Keratinocyte (primary cell): ENCODE measurements at regions not wholly inside any gene's neighbourhood (a gene's known extent, or its start where the extent isn't known, plus 50 kb on each side); places are given as distances from the start of the nearest gene placed in this dataset.
"Not testable (repeated sequence)": the region's sequence is repeated elsewhere in the genome, so short reads cannot be mapped to it uniquely, and the experiment has no call there.

Experiments
- DNase-seq: peaks from one replicate; pipeline ENCODE4 v3.0.0-alpha.2; 2011; ENCODE audit warnings: low read depth, missing footprints, low spot score
- FAIRE-seq: peaks from 2 replicates; lab custom pipeline; 2011; peaks lifted over from hg19 to GRCh38; lab: Jason Lieb, UNC
- H2AFZ ChIP-seq: 2 replicates; pipeline ENCODE4 v1.6.0; 2012; ENCODE audit warnings: low read length, control low read depth, inconsistent platforms; ENCODE audit not compliant: control insufficient read depth
- H3K27ac ChIP-seq: 2 replicates; pipeline ENCODE4 v1.5.1; 2011; ENCODE audit warnings: low read length; ENCODE audit not compliant: control insufficient read depth, insufficient read depth
- H3K27me3 ChIP-seq: 3 replicates; pipeline ENCODE4 v1.6.0; 2011; ENCODE audit warnings: low read length; ENCODE audit not compliant: control insufficient read depth, insufficient read depth; ENCODE audit errors: extremely low read depth
- H3K36me3 ChIP-seq, 2 experiments: 2 replicates in 1 of 2; 3 replicates in 1 of 2; pipeline ENCODE4 v1.5.1; 2011; ENCODE audit warnings: low read length in 2 of 2, mild to moderate bottlenecking in 1 of 2; ENCODE audit not compliant: control insufficient read depth in 2 of 2, insufficient read depth in 2 of 2; ENCODE audit errors: extremely low read depth in 1 of 2
- H3K4me1 ChIP-seq: 3 replicates; pipeline ENCODE4 v1.5.1; 2011; ENCODE audit warnings: low read length; ENCODE audit not compliant: control insufficient read depth, insufficient read depth; ENCODE audit errors: extremely low read depth
- H3K4me2 ChIP-seq: 3 replicates; pipeline ENCODE4 v1.6.0; 2011; ENCODE audit warnings: low read depth, low read length; ENCODE audit not compliant: control insufficient read depth, insufficient read depth; ENCODE audit errors: extremely low read depth
- H3K4me3 ChIP-seq, 3 experiments: fragments of 200-600 bp in 1 of 3; sonication (generic) in 1 of 3; 2 replicates in 2 of 3; 3 replicates in 1 of 3; pipeline ENCODE4 v1.5.1; 2011 to 2016; ENCODE audit warnings: low read length in 3 of 3, mild to moderate bottlenecking in 3 of 3, control low read depth in 2 of 3, inconsistent platforms in 1 of 3, low read depth in 1 of 3, mixed read lengths in 1 of 3, mixed run types in 1 of 3, moderate library complexity in 1 of 3; ENCODE audit not compliant: control insufficient read depth in 2 of 3, insufficient read depth in 2 of 3; ENCODE audit errors: extremely low read depth in 1 of 3
- H3K79me2 ChIP-seq: 2 replicates; pipeline ENCODE4 v1.6.0; 2012; ENCODE audit warnings: low read length; ENCODE audit not compliant: control insufficient read depth, insufficient read depth
- H3K9ac ChIP-seq: 3 replicates; pipeline ENCODE4 v1.6.0; 2011; ENCODE audit warnings: low read length; ENCODE audit not compliant: control insufficient read depth, insufficient read depth; ENCODE audit errors: extremely low read depth
- H3K9me1 ChIP-seq: 3 replicates; pipeline ENCODE4 v1.6.0; 2011; ENCODE audit warnings: low read length; ENCODE audit not compliant: control insufficient read depth, insufficient read depth; ENCODE audit errors: extremely low read depth
- H3K9me3 ChIP-seq: 2 replicates; pipeline ENCODE4 v1.5.1; 2012; ENCODE audit warnings: low read depth, low read length; ENCODE audit not compliant: control insufficient read depth
- H4K20me1 ChIP-seq: 3 replicates; pipeline ENCODE4 v1.6.0; 2011; ENCODE audit warnings: low read length; ENCODE audit not compliant: control insufficient read depth, insufficient read depth; ENCODE audit errors: extremely low read depth
- CTCF ChIP-seq, 3 experiments: IDR thresholded peaks in 1 of 3; conservative IDR thresholded peaks in 1 of 3; optimal IDR thresholded peaks in 1 of 3; 2 replicates in 2 of 3; 3 replicates in 1 of 3; pipeline versions ENCODE3 to v1.5.1; 2011; ENCODE audit warnings: low read length in 3 of 3, mild to moderate bottlenecking in 3 of 3, moderate library complexity in 2 of 3, control low read depth in 1 of 3, inconsistent platforms in 1 of 3; ENCODE audit not compliant: insufficient read depth in 2 of 3; ENCODE audit errors: extremely low read depth in 1 of 3
- EZH2 ChIP-seq: IDR thresholded peaks from one replicate; pipeline ENCODE4 v1.6.1; 2012; ENCODE audit warnings: inconsistent platforms, mild to moderate bottlenecking, low read length, moderate library complexity
- dilution Hi-C: fragments of 300-500 bp; cut with MboI; formaldehyde crosslinking; loops from one replicate; pipeline ENCODE4 v1.7.0; 2020; ENCODE audit warnings: low sequenced_read_pairs; ENCODE audit not compliant: extremely low pct_ligation_motif_present

DNA sequence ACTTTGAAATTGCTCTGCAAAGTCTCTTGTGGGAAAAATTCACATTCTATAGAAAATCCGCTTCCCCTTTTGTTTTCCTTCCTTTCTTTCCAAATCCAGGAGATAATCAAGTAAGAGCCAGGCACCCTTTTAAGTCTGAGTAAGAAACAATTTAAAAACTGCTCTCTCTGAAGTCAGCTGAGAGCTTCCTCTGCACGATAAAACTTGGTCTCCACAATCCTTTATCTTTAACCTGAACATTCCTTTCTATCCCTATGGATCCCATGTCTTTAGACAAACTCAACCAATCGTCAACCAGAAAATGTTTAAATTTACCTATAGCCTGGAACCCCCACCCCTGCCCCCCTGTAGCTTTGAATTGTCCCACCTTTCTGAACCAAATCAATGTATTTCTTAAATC is 1723.6 kb upstream of the AGA start:
- Histone ChIP-seq H3K9ac (no peak overlapping the region), H3K9me1 (no peaks in the 10 kb centered on the region), H3K4me3 (no peak overlapping the region), H4K20me1 (no peaks in the 10 kb centered on the region), H3K79me2 (no peaks in the 10 kb centered on the region), H3K4me1 (no peaks in the 10 kb centered on the region), H3K4me2 (no peak overlapping the region), H3K9me3 (no peaks in the 10 kb centered on the region), H2AFZ (no peak overlapping the region), H3K27me3 (no peaks in the 10 kb centered on the region), H3K27ac (no peak overlapping the region), H3K36me3 (no peaks in the 10 kb centered on the region)
- dilution Hi-C loops, result no loop called here
- DNase-seq (no peak), FAIRE-seq (no peak)
- no peak for TF ChIP-seq CTCF (optimal IDR thresholded peaks at IDR 0.05 in 1 of 3, IDR thresholded peaks at IDR 0.05 in 1 of 3, conservative IDR thresholded peaks at IDR 0.05 in 1 of 3; ENCODE audit: extremely low read depth in 1 of 3, insufficient read depth in 2 of 3, low read length in 3 of 3)
- TF ChIP-seq EZH2, result no peak

DNA sequence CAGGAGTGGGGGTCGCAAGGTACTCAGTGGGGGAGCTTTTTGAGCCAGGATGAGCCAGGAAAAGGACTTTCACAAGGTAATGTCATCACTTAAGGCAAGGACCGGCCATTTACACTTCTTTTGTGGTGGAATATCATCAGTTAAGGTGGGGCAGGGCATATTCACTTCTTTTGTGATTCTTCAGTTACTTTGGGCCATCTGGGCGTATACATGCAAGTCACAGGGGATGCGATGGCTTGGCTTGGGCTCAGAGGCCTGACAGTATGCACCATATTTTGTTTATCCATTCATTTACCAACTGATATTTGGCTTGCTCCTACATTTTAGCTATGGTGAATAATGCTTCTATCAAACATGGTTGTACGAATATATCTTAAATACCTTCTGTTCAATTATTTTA is 1728.1 kb upstream of the AGA start:
- H3K36me3 ChIP-seq, dilution Hi-C loops, H3K9me3 ChIP-seq, H3K9me1 ChIP-seq, H3K4me1 ChIP-seq, H2AFZ ChIP-seq, H4K20me1 ChIP-seq, H3K27me3 ChIP-seq, H3K4me2 ChIP-seq, H3K9ac ChIP-seq, H3K27ac ChIP-seq, H3K79me2 ChIP-seq, DNase-seq, H3K4me3 ChIP-seq, FAIRE-seq: not testable (repeated sequence)

DNA sequence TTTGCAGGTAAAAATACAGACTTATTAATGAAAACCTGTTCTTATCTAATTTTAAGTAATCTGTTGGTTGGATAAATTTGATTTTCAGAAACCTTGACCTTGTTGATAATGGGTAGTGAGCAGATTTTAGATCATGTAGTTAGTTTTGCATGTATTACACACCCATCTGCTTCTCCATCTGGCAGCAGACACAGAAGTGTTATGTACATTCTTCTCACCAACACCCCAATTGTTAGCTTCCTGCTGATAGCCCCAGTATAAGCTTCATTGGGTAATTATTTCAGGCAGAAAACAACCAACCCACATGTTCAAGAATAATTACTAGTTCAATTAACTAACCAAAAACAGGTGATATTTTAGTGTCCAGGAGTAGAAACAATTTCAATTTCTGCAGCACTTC is 1740.5 kb upstream of the AGA start:
- Histone ChIP-seq H3K36me3 (no peaks in the 10 kb centered on the region), H2AFZ (no peak overlapping the region), H4K20me1 (no peaks in the 10 kb centered on the region), H3K79me2 (no peaks in the 10 kb centered on the region), H3K9me1 (no peaks in the 10 kb centered on the region), H3K27ac (no peak overlapping the region), H3K4me1 (no peaks in the 10 kb centered on the region), H3K4me3 (no peak overlapping the region), H3K27me3 (no peaks in the 10 kb centered on the region), H3K4me2 (no peak overlapping the region), H3K9ac (no peak overlapping the region), H3K9me3 (no peaks in the 10 kb centered on the region)
- no peak for DNase-seq
- TF ChIP-seq EZH2 (no peak), CTCF (optimal IDR thresholded peaks at IDR 0.05 in 1 of 3, IDR thresholded peaks at IDR 0.05 in 1 of 3, conservative IDR thresholded peaks at IDR 0.05 in 1 of 3; ENCODE audit: extremely low read depth in 1 of 3, insufficient read depth in 2 of 3, low read length in 3 of 3) (no peak)
- dilution Hi-C loops, result no loop called here
- FAIRE-seq, result no peak
